ENCODE measurements at regions not wholly inside any gene's neighbourhood (a gene's known extent, or its start where the extent isn't known, plus 50 kb on each side); places are given as distances from the start of the nearest gene placed in this dataset.
A peak's percentile ranks its signal among the peaks of the same experiment; 100 is the strongest.

- BruUV-seq (replicated peaks), result no TSS peak
Observed at GRCh38 chr3:194275721-194276120, 75.4 kb downstream of the CPN2 start.

GRCh38 chr3:194276768-194277103, 74.4 kb downstream of the CPN2 start:
- peaks cover 24% of the 10 kb centered on the region for H3K36me3 Mint-ChIP-seq (ENCODE audit: insufficient read depth, unreplicated experiment)

More at GRCh38 chr3:194275721-194276120, 75.4 kb downstream of the CPN2 start:
- peaks cover 24% of the 10 kb centered on the region for H3K36me3 Mint-ChIP-seq (ENCODE audit: insufficient read depth, unreplicated experiment)
- no peak for TF ChIP-seq CTCF (IDR thresholded peaks at IDR 0.05; ENCODE audit: insufficient read depth in 1 of 2, low read depth in 1 of 2, low read length in 1 of 2, severe bottlenecking in 1 of 2, unreplicated experiment in 1 of 2)
- H3K4me1 Mint-ChIP-seq (ENCODE audit: low read depth, unreplicated experiment), result peaks cover 7% of the 10 kb centered on the region
- POLR2A ChIA-PET, result no interaction called here
- DNase-seq, result peak in 1 of 2 experiments; percentile 31
- Histone ChIP-seq H3K36me3 (ENCODE audit: control insufficient read depth, insufficient read depth, low read length) (no peaks in the 10 kb centered on the region), H3K27me3 (replicated peaks; ENCODE audit: control insufficient read depth, insufficient read depth, low read length) (no peaks in the 10 kb centered on the region), H3K4me1 (peaks cover 6% of the 10 kb centered on the region), H3K9me3 (no peaks in the 10 kb centered on the region), H3K4me3 (ENCODE audit: low read depth, low read length) (no peak overlapping the region)
- H3K4me3 Mint-ChIP-seq (ENCODE audit: unreplicated experiment), result peak overlapping the region; percentile 10
- H3K27ac Mint-ChIP-seq (ENCODE audit: unreplicated experiment), result peak overlapping the region; percentile 46
- intact Hi-C loops (cut with micrococcal nuclease; ENCODE audit: unreplicated experiment), result no loop called here
- peaks cover 7% of the 10 kb centered on the region for H3K9me3 Mint-ChIP-seq (ENCODE audit: unreplicated experiment)
- CTCF ChIA-PET, result no interaction called here
- H3K27me3 Mint-ChIP-seq (ENCODE audit: insufficient read depth, unreplicated experiment), result no peaks in the 10 kb centered on the region

GRCh38 chr3:194277104-194277785, 73.9 kb downstream of the CPN2 start:
- CTCF ChIA-PET, result interaction anchor here (0.8 kb wide), 1 partner anchor 39 kb away, joined by 3 read pairs; no protein-coding TSS in a partner anchor
- Histone ChIP-seq H3K4me1 (no peaks in the 10 kb centered on the region), H3K36me3 (ENCODE audit: control insufficient read depth, insufficient read depth, low read length) (no peaks in the 10 kb centered on the region), H3K4me3 (ENCODE audit: low read depth, low read length) (no peak overlapping the region), H3K27me3 (replicated peaks; ENCODE audit: control insufficient read depth, insufficient read depth, low read length) (no peaks in the 10 kb centered on the region), H3K9me3 (no peaks in the 10 kb centered on the region)
- Mint-ChIP-seq H3K27ac (ENCODE audit: unreplicated experiment) (no peak overlapping the region), H3K27me3 (ENCODE audit: insufficient read depth, unreplicated experiment) (no peaks in the 10 kb centered on the region), H3K9me3 (ENCODE audit: unreplicated experiment) (peaks cover 7% of the 10 kb centered on the region), H3K4me3 (ENCODE audit: unreplicated experiment) (no peak overlapping the region), H3K36me3 (ENCODE audit: insufficient read depth, unreplicated experiment) (peaks cover 24% of the 10 kb centered on the region), H3K4me1 (ENCODE audit: low read depth, unreplicated experiment) (peaks cover 7% of the 10 kb centered on the region)
- TF ChIP-seq CTCF (IDR thresholded peaks at IDR 0.05; ENCODE audit: insufficient read depth in 1 of 2, low read depth in 1 of 2, low read length in 1 of 2, severe bottlenecking in 1 of 2, unreplicated experiment in 1 of 2), result no peak
- POLR2A ChIA-PET, result no interaction called here
- intact Hi-C loops (cut with micrococcal nuclease; ENCODE audit: unreplicated experiment), result no loop called here
- BruUV-seq (replicated peaks), result no TSS peak
- peak in 1 of 2 experiments; percentile 18 for DNase-seq

More at GRCh38 chr3:194276768-194277103, 74.4 kb downstream of the CPN2 start:
- ChIA-PET POLR2A (interaction anchor here (0.6 kb wide), 1 partner anchor 21 kb away, joined by 4 read pairs; no protein-coding TSS in a partner anchor), CTCF (interaction anchor here (0.8 kb wide), 1 partner anchor 39 kb away, joined by 3 read pairs; no protein-coding TSS in a partner anchor)
- H3K27me3 Mint-ChIP-seq (ENCODE audit: insufficient read depth, unreplicated experiment), result no peaks in the 10 kb centered on the region
- Histone ChIP-seq H3K4me3 (ENCODE audit: low read depth, low read length) (no peak overlapping the region), H3K9me3 (no peaks in the 10 kb centered on the region), H3K36me3 (ENCODE audit: control insufficient read depth, insufficient read depth, low read length) (no peaks in the 10 kb centered on the region), H3K4me1 (no peaks in the 10 kb centered on the region), H3K27me3 (replicated peaks; ENCODE audit: control insufficient read depth, insufficient read depth, low read length) (no peaks in the 10 kb centered on the region)
- H3K4me3 Mint-ChIP-seq (ENCODE audit: unreplicated experiment), result no peak overlapping the region
- TF ChIP-seq CTCF (IDR thresholded peaks at IDR 0.05; ENCODE audit: insufficient read depth in 1 of 2, low read depth in 1 of 2, low read length in 1 of 2, severe bottlenecking in 1 of 2, unreplicated experiment in 1 of 2), result no peak
- peaks cover 7% of the 10 kb centered on the region for H3K9me3 Mint-ChIP-seq (ENCODE audit: unreplicated experiment)
- no peak for DNase-seq
- BruUV-seq (replicated peaks), result no TSS peak
- intact Hi-C loops (cut with micrococcal nuclease; ENCODE audit: unreplicated experiment), result no loop called here
- H3K27ac Mint-ChIP-seq (ENCODE audit: unreplicated experiment), result no peak overlapping the region
- H3K4me1 Mint-ChIP-seq (ENCODE audit: low read depth, unreplicated experiment), result peaks cover 7% of the 10 kb centered on the region

All from Caco-2 (cell line).